ENCODE measurements at regions not wholly inside any gene's neighbourhood (a gene's known extent, or its start where the extent isn't known, plus 50 kb on each side); places are given as distances from the start of the nearest gene placed in this dataset.

DNA sequence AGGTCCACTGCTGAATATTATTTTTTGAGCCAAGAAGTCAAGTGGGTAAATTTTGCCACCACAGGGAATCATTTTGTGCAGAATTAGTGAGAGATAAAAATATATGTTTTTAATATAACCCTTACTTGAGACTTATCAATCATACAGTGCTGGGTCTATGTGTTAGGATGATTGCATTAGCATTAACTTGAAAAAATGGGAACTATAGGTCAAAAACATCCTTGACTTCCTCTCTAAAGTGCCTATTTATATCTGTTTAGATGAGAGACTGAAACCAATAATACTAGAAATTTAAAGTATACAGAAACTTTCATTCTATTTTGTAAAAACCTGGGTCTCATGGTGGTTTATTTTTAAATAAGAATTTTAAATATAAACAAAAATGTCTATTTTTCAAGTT lies 65.1 kb upstream of the CARD18 start (continued):
- TF ChIP-seq BCL6B (tag by site-specific recombination; IDR thresholded peaks at IDR 0.05) (no peak), KLF7 (tag by site-specific recombination; IDR thresholded peaks at IDR 0.05; ENCODE audit: borderline replicate concordance) (no peak), BCL11A (tag by site-specific recombination; IDR thresholded peaks at IDR 0.05; ENCODE audit: low read depth) (no peak), ZNF140 (tag by site-specific recombination; IDR thresholded peaks at IDR 0.05) (no peak), GFI1B (tag by site-specific recombination; IDR thresholded peaks at IDR 0.05) (no peak), ZNF48 (tag by site-specific recombination; IDR thresholded peaks at IDR 0.05) (no peak), KLF9 (tag by site-specific recombination; IDR thresholded peaks at IDR 0.05; ENCODE audit: low read depth) (no peak), ZFP69B (tag by site-specific recombination; IDR thresholded peaks at IDR 0.05) (no peak), ZNF707 (tag by site-specific recombination; IDR thresholded peaks at IDR 0.05) (no peak), ZNF138 (tag by site-specific recombination; IDR thresholded peaks at IDR 0.05; ENCODE audit: borderline replicate concordance) (no peak)

DNA sequence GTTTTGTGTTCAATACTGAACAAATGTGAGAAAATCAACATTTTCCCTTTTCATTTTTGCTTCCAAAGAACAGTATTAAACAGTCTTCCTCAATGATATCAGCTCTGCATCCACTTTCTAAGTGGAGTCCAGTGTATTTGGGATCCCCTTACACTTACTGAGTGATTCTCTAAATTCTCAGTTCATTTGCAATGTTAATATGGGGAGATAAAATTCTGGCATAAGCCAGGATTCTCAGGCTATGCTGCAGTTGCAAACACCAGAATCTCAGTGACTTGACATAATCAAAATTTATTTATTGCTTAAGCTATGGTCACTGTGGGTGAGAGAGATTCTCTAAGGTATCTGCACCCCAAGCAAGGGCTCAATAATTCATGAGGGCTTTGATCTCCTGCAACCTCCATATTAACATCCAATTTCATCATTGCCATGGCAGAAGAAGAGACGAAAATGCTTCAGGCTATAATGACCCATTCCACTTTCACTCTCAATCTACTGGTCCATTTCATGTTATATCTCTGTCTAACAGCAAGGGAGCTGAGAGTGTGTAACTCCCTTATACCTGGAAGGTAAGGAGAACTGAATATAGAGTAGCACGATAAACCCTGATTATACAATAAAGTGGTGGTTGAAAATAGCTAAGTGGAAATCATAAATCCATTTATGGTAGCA lies 64.1 kb upstream of the CARD18 start:
- TF ChIP-seq, protein P1, sequence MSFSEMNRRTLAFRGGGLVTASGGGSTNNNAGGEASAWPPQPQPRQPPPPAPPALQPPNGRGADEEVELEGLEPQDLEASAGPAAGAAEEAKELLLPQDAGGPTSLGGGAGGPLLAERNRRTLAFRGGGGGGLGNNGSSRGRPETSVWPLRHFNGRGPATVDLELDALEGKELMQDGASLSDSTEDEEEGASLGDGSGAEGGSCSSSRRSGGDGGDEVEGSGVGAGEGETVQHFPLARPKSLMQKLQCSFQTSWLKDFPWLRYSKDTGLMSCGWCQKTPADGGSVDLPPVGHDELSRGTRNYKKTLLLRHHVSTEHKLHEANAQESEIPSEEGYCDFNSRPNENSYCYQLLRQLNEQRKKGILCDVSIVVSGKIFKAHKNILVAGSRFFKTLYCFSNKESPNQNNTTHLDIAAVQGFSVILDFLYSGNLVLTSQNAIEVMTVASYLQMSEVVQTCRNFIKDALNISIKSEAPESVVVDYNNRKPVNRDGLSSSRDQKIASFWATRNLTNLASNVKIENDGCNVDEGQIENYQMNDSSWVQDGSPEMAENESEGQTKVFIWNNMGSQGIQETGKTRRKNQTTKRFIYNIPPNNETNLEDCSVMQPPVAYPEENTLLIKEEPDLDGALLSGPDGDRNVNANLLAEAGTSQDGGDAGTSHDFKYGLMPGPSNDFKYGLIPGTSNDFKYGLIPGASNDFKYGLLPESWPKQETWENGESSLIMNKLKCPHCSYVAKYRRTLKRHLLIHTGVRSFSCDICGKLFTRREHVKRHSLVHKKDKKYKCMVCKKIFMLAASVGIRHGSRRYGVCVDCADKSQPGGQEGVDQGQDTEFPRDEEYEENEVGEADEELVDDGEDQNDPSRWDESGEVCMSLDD (tag by site-specific recombination; IDR thresholded peaks at IDR 0.05) = no peak
- TF ChIP-seq ZFP69B (tag by site-specific recombination; IDR thresholded peaks at IDR 0.05) (no peak), BCL11A (tag by site-specific recombination; IDR thresholded peaks at IDR 0.05; ENCODE audit: low read depth) (no peak), ZNF544 (tag by site-specific recombination; IDR thresholded peaks at IDR 0.05) (no peak), ZNF513 (tag by site-specific recombination; IDR thresholded peaks at IDR 0.05) (no peak), ZBTB1 (tag by site-specific recombination; IDR thresholded peaks at IDR 0.05) (no peak), ZFP41 (tag by site-specific recombination; IDR thresholded peaks at IDR 0.05; ENCODE audit: borderline replicate concordance) (no peak), ZNF324 (tag by site-specific recombination; IDR thresholded peaks at IDR 0.05) (no peak), ZNF621 (tag by site-specific recombination; IDR thresholded peaks at IDR 0.05) (no peak)
- TF ChIP-seq, protein P2, sequence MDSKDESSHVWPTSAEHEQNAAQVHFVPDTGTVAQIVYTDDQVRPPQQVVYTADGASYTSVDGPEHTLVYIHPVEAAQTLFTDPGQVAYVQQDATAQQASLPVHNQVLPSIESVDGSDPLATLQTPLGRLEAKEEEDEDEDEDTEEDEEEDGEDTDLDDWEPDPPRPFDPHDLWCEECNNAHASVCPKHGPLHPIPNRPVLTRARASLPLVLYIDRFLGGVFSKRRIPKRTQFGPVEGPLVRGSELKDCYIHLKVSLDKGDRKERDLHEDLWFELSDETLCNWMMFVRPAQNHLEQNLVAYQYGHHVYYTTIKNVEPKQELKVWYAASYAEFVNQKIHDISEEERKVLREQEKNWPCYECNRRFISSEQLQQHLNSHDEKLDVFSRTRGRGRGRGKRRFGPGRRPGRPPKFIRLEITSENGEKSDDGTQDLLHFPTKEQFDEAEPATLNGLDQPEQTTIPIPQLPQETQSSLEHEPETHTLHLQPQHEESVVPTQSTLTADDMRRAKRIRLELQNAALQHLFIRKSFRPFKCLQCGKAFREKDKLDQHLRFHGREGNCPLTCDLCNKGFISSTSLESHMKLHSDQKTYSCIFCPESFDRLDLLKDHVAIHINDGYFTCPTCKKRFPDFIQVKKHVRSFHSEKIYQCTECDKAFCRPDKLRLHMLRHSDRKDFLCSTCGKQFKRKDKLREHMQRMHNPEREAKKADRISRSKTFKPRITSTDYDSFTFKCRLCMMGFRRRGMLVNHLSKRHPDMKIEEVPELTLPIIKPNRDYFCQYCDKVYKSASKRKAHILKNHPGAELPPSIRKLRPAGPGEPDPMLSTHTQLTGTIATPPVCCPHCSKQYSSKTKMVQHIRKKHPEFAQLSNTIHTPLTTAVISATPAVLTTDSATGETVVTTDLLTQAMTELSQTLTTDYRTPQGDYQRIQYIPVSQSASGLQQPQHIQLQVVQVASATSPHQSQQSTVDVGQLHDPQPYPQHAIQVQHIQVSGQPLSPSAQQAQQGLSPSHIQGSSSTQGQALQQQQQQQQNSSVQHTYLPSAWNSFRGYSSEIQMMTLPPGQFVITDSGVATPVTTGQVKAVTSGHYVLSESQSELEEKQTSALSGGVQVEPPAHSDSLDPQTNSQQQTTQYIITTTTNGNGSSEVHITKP (tag by site-specific recombination; IDR thresholded peaks at IDR 0.05) = no peak
- TF ChIP-seq, protein P3, sequence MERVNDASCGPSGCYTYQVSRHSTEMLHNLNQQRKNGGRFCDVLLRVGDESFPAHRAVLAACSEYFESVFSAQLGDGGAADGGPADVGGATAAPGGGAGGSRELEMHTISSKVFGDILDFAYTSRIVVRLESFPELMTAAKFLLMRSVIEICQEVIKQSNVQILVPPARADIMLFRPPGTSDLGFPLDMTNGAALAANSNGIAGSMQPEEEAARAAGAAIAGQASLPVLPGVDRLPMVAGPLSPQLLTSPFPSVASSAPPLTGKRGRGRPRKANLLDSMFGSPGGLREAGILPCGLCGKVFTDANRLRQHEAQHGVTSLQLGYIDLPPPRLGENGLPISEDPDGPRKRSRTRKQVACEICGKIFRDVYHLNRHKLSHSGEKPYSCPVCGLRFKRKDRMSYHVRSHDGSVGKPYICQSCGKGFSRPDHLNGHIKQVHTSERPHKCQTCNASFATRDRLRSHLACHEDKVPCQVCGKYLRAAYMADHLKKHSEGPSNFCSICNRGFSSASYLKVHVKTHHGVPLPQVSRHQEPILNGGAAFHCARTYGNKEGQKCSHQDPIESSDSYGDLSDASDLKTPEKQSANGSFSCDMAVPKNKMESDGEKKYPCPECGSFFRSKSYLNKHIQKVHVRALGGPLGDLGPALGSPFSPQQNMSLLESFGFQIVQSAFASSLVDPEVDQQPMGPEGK (tag by site-specific recombination; IDR thresholded peaks at IDR 0.05) = no peak
- POLR2A ChIA-PET = no interaction called here
- no peak overlapping the region for H3K27ac ChIP-seq (ENCODE audit: extremely low read depth, low read depth, low read length)
- no peaks in the 10 kb centered on the region for H3K9me3 ChIP-seq (ENCODE audit: control insufficient read depth, insufficient read depth, low read depth, low read length)
- CTCF ChIA-PET = no interaction called here
- H3K4me1 ChIP-seq (ENCODE audit: control insufficient read depth, insufficient read depth, low read length) = no peaks in the 10 kb centered on the region
- H3K4me3 ChIP-seq (ENCODE audit: low read depth, low read length) = no peak overlapping the region
- H3K36me3 ChIP-seq (ENCODE audit: control insufficient read depth in 2 of 2, insufficient read depth in 1 of 2, low read length in 2 of 2) = no peaks in the 10 kb centered on the region
